Cardiac fibroblast (primary cell): ENCODE measurements at regions not wholly inside any gene's neighbourhood (a gene's known extent, or its start where the extent isn't known, plus 50 kb on each side); places are given as distances from the start of the nearest gene placed in this dataset.

Experiments used
- DNase-seq, 2 donors: peaks; one replicate each; pipeline versions ENCODE4 v3.0.0 to v3.0.0-alpha.2; 2010; ENCODE audit warnings: low read depth in 2 of 2
- H3K4me3 ChIP-seq, 2 donors: replicated peaks in 1 of 2; 1 replicate in 1 of 2; 2 replicates in 1 of 2; pipeline ENCODE4 v1.5.1; 2011; ENCODE audit warnings: low read depth in 2 of 2, low read length in 2 of 2, mild to moderate bottlenecking in 2 of 2, moderate library complexity in 1 of 2
- TF ChIP-seq, protein P1 (sequence below): IDR thresholded peaks from one replicate; pipeline ENCODE4 v1.5.1; 2011; ENCODE audit warnings: low read depth, mild to moderate bottlenecking, low read length, inconsistent platforms

DNA sequence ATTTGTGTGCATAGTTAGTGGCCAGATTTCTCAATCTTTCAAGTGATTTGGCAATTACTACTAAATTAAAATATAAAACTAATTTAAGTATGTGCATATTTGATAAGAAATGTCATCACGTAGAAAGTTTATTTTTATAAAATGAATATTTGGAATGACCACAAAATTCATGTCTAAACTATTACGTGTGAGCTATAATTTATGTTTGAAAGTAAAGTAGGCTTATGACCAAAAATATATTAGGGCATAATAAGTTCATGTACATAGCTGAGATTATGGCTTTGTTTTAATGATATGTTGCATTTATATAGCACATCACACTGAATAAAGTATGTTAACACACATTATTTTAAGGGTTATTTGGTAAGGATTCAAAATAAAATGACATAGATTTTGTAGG lies 1532.6 kb downstream of the C4orf33 start:
- TF ChIP-seq, protein P1, sequence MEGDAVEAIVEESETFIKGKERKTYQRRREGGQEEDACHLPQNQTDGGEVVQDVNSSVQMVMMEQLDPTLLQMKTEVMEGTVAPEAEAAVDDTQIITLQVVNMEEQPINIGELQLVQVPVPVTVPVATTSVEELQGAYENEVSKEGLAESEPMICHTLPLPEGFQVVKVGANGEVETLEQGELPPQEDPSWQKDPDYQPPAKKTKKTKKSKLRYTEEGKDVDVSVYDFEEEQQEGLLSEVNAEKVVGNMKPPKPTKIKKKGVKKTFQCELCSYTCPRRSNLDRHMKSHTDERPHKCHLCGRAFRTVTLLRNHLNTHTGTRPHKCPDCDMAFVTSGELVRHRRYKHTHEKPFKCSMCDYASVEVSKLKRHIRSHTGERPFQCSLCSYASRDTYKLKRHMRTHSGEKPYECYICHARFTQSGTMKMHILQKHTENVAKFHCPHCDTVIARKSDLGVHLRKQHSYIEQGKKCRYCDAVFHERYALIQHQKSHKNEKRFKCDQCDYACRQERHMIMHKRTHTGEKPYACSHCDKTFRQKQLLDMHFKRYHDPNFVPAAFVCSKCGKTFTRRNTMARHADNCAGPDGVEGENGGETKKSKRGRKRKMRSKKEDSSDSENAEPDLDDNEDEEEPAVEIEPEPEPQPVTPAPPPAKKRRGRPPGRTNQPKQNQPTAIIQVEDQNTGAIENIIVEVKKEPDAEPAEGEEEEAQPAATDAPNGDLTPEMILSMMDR: no peak
- no peak for DNase-seq
- H3K4me3 ChIP-seq: no peak overlapping the region

DNA sequence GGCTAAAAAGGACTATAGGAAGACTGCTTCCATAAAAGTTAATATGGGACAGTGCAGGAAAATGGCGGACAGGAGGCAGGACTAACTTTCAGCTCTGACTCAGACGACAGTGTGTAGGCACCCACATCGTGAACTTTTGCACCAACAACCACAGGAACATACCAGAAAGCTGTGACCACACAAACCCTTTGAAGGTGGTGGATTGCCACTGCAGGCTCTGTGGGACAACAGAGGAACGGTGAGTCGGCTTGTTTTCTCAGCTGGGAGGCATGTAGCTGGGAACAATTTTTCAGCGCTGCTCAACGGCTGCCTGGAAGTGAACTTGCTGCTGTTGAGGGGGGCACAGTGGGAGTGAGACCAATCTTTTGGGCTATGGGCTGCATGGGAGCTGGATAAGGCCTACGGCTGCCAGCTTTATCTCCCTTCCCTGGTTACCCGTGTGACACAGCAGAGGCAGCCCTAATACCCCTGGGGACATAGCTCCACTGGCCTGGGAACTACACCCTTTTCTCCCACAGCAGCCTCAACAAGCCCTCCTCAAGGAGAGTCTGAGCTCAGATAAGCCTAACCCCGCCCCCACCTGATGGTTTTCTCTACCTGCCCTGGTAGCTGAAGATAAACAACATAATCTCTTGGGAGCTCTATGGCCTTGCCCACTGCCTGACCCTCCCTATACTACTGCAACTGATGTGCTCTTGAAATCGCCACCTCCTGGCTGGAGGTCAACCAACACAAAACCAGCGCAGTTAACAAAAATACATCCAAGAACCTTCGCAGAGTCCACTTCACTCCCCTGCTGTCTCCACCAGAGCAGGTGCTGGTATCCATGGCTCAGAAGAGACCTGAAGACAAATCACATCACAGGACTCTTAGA lies 1537.0 kb downstream of the C4orf33 start:
- peak in 1 of 2 donors; percentile 62 for DNase-seq
- H3K4me3 ChIP-seq: no peak overlapping the region
- TF ChIP-seq, protein P1: no peak

- no peak for DNase-seq
- no peak overlapping the region for H3K4me3 ChIP-seq
- TF ChIP-seq, protein P1: no peak
These were observed 1540.5 kb downstream of the C4orf33 start for GRCh38 chr4:130636486-130636885.

DNA sequence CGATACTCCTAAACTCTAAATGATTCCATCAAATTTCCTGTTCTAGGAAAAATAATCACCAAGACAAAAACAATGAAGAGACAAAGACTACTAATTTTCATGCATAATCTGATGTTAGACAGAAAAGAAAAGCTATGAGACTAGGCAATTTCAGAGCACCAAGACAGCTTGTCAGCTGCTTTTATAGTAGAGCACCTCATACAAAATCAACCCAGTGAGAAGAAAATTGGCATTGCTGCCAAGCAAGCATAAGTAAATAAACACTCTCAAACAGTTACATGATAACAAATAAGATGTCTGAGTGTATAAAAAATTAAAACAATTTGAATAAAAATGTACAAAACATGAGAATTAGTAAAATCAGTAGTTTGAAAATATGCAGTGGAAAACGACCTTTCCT lies 1544.6 kb downstream of the C4orf33 start:
- H3K4me3 ChIP-seq: no peak overlapping the region
- TF ChIP-seq, protein P1: no peak
- DNase-seq: no peak

- no peak for DNase-seq
- H3K4me3 ChIP-seq: no peak overlapping the region
- TF ChIP-seq, protein P1: no peak
These were observed 1550.9 kb downstream of the C4orf33 start for GRCh38 chr4:130646886-130647285.

GRCh38 chr4:130648570-130648969 lies 1552.6 kb downstream of the C4orf33 start:
- H3K4me3 ChIP-seq: no peak overlapping the region
- no peak for DNase-seq
- TF ChIP-seq, protein P1: no peak

GRCh38 chr4:130653842-130654241 lies 1557.9 kb downstream of the C4orf33 start:
- TF ChIP-seq, protein P1: no peak
- no peak overlapping the region for H3K4me3 ChIP-seq
- DNase-seq: no peak
